Neuronal stem cell (in vitro differentiated cells): ENCODE measurements at regions not wholly inside any gene's neighbourhood (a gene's known extent, or its start where the extent isn't known, plus 50 kb on each side); places are given as distances from the start of the nearest gene placed in this dataset.

ENCODE experiments used
- DNase-seq: peaks from one replicate; pipeline ENCODE4 v3.0.0-alpha.2; 2013; ENCODE audit warnings: low spot score
- H2AFZ ChIP-seq: one replicate; pipeline ENCODE4 v1.6.1; 2013; ENCODE audit warnings: mild to moderate bottlenecking, low read length, inconsistent platforms
- H2AK5ac ChIP-seq: 2 replicates; pipeline ENCODE4 v1.6.1; 2013; ENCODE audit warnings: low read depth, mild to moderate bottlenecking, inconsistent platforms, low read length, moderate library complexity, mixed read lengths
- H2BK120ac ChIP-seq: 2 replicates; pipeline ENCODE4 v1.6.1; 2013; ENCODE audit warnings: low read depth, mild to moderate bottlenecking, inconsistent platforms, low read length, moderate library complexity, mixed read lengths
- H2BK12ac ChIP-seq: one replicate; pipeline ENCODE4 v1.6.1; 2013; ENCODE audit warnings: low read length, inconsistent platforms
- H2BK15ac ChIP-seq: 2 replicates; pipeline ENCODE4 v1.6.1; 2013; ENCODE audit warnings: mild to moderate bottlenecking, low read length, inconsistent platforms, mixed read lengths
- H2BK5ac ChIP-seq: one replicate; pipeline ENCODE4 v1.6.1; 2013; ENCODE audit warnings: inconsistent platforms, mild to moderate bottlenecking, low read length, moderate library complexity
- H3K14ac ChIP-seq: one replicate; pipeline ENCODE4 v1.6.1; 2013; ENCODE audit warnings: low read length, inconsistent platforms
- H3K18ac ChIP-seq: 2 replicates; pipeline ENCODE4 v1.6.1; 2013; ENCODE audit warnings: low read length, inconsistent platforms
- H3K23ac ChIP-seq: 2 replicates; pipeline ENCODE4 v1.6.1; 2013; ENCODE audit warnings: low read depth, mild to moderate bottlenecking, mixed read lengths, low read length, inconsistent platforms; ENCODE audit not compliant: poor library complexity
- H3K27ac ChIP-seq: replicated peaks from 3 replicates; pipeline ENCODE4 v1.5.1; 2013; ENCODE audit warnings: low read length, inconsistent platforms
- H3K27me3 ChIP-seq, 3 experiments: 2 replicates each; pipeline ENCODE4 v1.6.1; 2013; ENCODE audit warnings: low read length in 3 of 3, mild to moderate bottlenecking in 2 of 3, inconsistent platforms in 1 of 3, low read depth in 1 of 3, mixed read lengths in 1 of 3, moderate library complexity in 1 of 3; ENCODE audit not compliant: control insufficient read depth in 3 of 3, insufficient read depth in 3 of 3
- H3K36me3 ChIP-seq, 2 donors: replicated peaks in 1 of 2; 2 replicates each; pipeline ENCODE4 v1.6.1; 2013; ENCODE audit warnings: low read length in 2 of 2; ENCODE audit not compliant: control insufficient read depth in 2 of 2, insufficient read depth in 2 of 2
- H3K4ac ChIP-seq: 2 replicates; pipeline ENCODE4 v1.6.1; 2013; ENCODE audit warnings: inconsistent platforms, mild to moderate bottlenecking, low read length, moderate library complexity
- H3K4me1 ChIP-seq, 2 donors: 1 replicate in 1 of 2; 2 replicates in 1 of 2; pipeline ENCODE4 v1.6.1; 2013; ENCODE audit warnings: low read length in 2 of 2, low read depth in 1 of 2; ENCODE audit not compliant: control insufficient read depth in 2 of 2, insufficient read depth in 1 of 2
- H3K4me2 ChIP-seq: one replicate; pipeline ENCODE4 v1.6.1; 2013; ENCODE audit warnings: mild to moderate bottlenecking, low read length, inconsistent platforms; ENCODE audit not compliant: insufficient read depth, poor library complexity, severe bottlenecking
- H3K4me3 ChIP-seq, 2 donors: 2 replicates each; pipeline ENCODE4 v1.5.1; 2013; ENCODE audit warnings: low read length in 2 of 2, mild to moderate bottlenecking in 2 of 2, inconsistent platforms in 1 of 2, moderate library complexity in 1 of 2
- H3K79me1 ChIP-seq: one replicate; pipeline ENCODE4 v1.6.1; 2013; ENCODE audit warnings: low read depth, mild to moderate bottlenecking, inconsistent platforms, low read length, moderate library complexity
- H3K9ac ChIP-seq: one replicate; pipeline ENCODE4 v1.6.1; 2013; ENCODE audit warnings: mild to moderate bottlenecking, low read depth, low read length, inconsistent platforms; ENCODE audit not compliant: poor library complexity
- H3K9me3 ChIP-seq, 2 donors: replicated peaks in 1 of 2; 2 replicates each; pipeline versions ENCODE3 to v1.6.1; 2013; ENCODE audit warnings: low read length in 2 of 2, mild to moderate bottlenecking in 2 of 2, inconsistent platforms in 1 of 2, low read depth in 1 of 2, mixed read lengths in 1 of 2, moderate library complexity in 1 of 2; ENCODE audit not compliant: control insufficient read depth in 2 of 2, insufficient read depth in 1 of 2
- H4K8ac ChIP-seq: one replicate; pipeline ENCODE4 v1.6.1; 2013; ENCODE audit warnings: low read depth, mild to moderate bottlenecking, inconsistent platforms, low read length, moderate library complexity
- H4K91ac ChIP-seq: one replicate; pipeline ENCODE4 v1.6.1; 2013; ENCODE audit warnings: low read length, low read depth, mild to moderate bottlenecking, inconsistent platforms; ENCODE audit not compliant: poor library complexity
- WGBS, 2 donors: extraction: QIAGEN DNeasy Blood & Tissue Kit; methylation state at CpG; one replicate each; pipeline ENCODE4 v1.1.7; 2013; ENCODE audit warnings: missing lambda C conversion rate in 2 of 2, mixed read lengths in 1 of 2; ENCODE audit not compliant: insufficient read length in 2 of 2, insufficient replicate concordance in 1 of 2; ENCODE audit errors: extremely low coverage in 2 of 2; 5-methylcytosine and 5-hydroxymethylcytosine counted together

DNA sequence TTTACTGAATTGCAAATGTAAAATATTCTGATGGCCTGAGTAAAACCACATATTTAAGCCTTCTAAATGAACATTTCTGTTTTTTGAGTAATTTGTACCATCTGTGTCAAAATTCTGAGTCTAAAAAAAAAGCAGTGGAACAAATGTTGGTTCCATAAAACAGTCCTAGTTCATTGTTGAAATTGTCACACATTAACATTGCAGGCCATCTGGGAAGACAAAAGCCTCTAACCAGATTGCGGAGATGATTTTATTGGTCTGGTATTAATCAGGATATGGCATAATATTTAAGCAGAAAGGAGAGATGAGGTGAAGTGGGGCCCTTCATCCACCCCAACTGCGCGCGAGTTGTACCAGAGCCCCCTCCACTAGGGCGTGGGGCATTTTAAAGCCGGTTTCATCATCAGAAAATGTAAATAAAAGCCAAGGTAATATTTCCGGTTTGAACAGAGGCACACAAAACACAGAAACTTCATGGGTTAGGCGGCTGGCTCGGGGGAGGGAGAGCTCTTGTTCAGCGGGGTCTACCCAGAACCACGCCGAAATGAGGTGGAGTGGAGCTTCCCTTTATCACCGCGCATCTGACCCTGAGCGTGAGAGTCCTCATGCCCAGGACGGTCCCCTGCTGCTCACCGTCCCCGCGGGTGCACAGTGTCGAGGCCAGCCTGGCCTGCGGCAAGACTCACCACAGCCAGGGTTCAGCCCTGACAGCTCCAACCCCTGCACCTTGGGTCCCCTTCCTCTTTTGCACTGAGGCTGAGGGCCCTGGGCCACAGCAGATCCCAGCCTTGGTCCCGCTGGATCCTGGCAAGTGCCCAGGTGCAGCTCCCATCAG, 169.2 kb downstream of the URI1 start:
- Histone ChIP-seq H3K36me3 (peaks cover 0 to 1% of the 10 kb centered on the region in 2 donors), H2BK15ac (no peak overlapping the region), H3K23ac (peak overlapping the region; percentile 22), H2BK12ac (no peak overlapping the region), H3K27ac (no peak overlapping the region), H3K18ac (peak overlapping the region; percentile 50), H2BK120ac (no peak overlapping the region), H2AFZ (no peak overlapping the region), H2BK5ac (no peak overlapping the region), H3K14ac (no peak overlapping the region), H3K27me3 (peaks cover 0 to 13% (median under 1%) of the 10 kb centered on the region in 3 experiments), H3K9ac (no peak overlapping the region), H3K9me3 (peaks cover 0 to 2% of the 10 kb centered on the region in 2 donors), H3K4me3 (no peak overlapping the region), H3K4me2 (no peak overlapping the region), H4K8ac (no peak overlapping the region), H3K79me1 (no peaks in the 10 kb centered on the region), H3K4ac (no peak overlapping the region), H2AK5ac (no peak overlapping the region), H4K91ac (no peak overlapping the region), H3K4me1 (peaks cover 0 to 2% of the 10 kb centered on the region in 2 donors)
- no peak for DNase-seq
- WGBS, 2 donors, result no CpG with 5 or more reads among the region's 22 CpGs

DNA sequence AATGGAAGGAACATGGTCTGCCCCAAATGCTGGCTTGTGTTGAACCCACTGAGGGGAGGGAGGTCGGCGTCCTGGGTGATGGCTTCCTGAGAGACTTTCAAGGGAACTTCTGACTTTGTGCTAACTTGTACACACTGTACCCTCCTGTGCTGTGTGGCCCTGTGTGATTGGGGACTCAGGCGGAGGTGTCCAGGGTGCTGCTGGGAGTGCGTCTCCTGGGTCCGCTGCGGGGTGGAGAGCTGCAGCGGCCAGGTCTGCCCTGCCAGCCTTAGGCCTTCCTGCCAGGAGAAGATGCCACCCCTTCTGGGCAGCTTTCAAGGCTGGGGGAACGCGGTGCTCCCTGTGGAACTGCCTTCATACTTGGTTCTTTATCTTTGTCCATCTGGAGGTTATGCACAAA, 170.1 kb downstream of the URI1 start:
- no peak overlapping the region for H3K4me2 ChIP-seq
- no CpG with 5 or more reads among the region's 9 CpGs for WGBS, 2 donors
- peaks cover 0 to 2% of the 10 kb centered on the region in 2 donors for H3K9me3 ChIP-seq
- H4K91ac ChIP-seq, result no peak overlapping the region
- H3K4me3 ChIP-seq, result no peak overlapping the region
- no peak overlapping the region for H4K8ac ChIP-seq
- no peaks in the 10 kb centered on the region for H3K79me1 ChIP-seq
- no peak overlapping the region for H3K23ac ChIP-seq
- no peak overlapping the region for H2BK120ac ChIP-seq
- no peak overlapping the region for H2BK5ac ChIP-seq
- H3K18ac ChIP-seq, result peak overlapping the region; percentile 12
- no peak for DNase-seq
- no peak overlapping the region for H2BK15ac ChIP-seq
- H3K27ac ChIP-seq, result no peak overlapping the region
- H2AK5ac ChIP-seq, result peak overlapping the region; percentile 71
- H2BK12ac ChIP-seq, result no peak overlapping the region
- no peak overlapping the region for H3K9ac ChIP-seq
- peaks cover 0 to 3% of the 10 kb centered on the region in 2 donors for H3K36me3 ChIP-seq
- peaks cover 0 to 8% (median 5%) of the 10 kb centered on the region in 3 experiments for H3K27me3 ChIP-seq
- peaks cover 0 to 6% of the 10 kb centered on the region in 2 donors for H3K4me1 ChIP-seq
- H2AFZ ChIP-seq, result no peak overlapping the region
- peak overlapping the region; percentile 63 for H3K14ac ChIP-seq
- no peak overlapping the region for H3K4ac ChIP-seq

DNA sequence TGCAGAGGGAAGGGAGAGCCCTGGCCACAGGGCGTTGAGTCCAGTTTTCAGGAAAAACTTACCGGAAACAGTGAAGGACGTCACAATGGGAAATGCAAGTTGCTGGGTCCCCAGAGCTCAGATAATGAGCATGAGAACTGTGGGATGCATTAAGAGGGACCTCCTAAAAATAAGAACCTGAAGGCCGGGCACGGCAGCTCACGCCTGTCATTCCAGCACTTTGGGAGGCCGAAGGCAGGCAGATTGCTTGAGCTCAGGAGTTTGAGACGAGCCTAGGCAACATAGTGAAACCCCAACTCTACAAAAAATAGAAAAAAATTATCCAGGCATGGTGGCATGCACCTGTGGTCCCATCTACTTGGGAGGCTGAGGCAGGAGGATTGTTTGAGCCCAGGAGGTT, 170.6 kb downstream of the URI1 start:
- Histone ChIP-seq H3K14ac (no peak overlapping the region), H3K36me3 (peaks cover 0 to 3% of the 10 kb centered on the region in 2 donors), H3K27ac (no peak overlapping the region), H2BK15ac (no peak overlapping the region), H3K23ac (no peak overlapping the region), H4K91ac (no peak overlapping the region), H3K4me2 (no peak overlapping the region), H2BK5ac (no peak overlapping the region), H2BK120ac (no peak overlapping the region), H2AK5ac (no peak overlapping the region), H2AFZ (no peak overlapping the region), H3K4ac (no peak overlapping the region), H3K18ac (no peak overlapping the region), H3K9ac (no peak overlapping the region), H3K27me3 (peaks cover 0 to 8% (median 5%) of the 10 kb centered on the region in 3 experiments), H3K4me1 (peaks cover 0 to 6% of the 10 kb centered on the region in 2 donors), H3K79me1 (no peaks in the 10 kb centered on the region), H3K9me3 (peaks cover 0 to 2% of the 10 kb centered on the region in 2 donors), H4K8ac (no peak overlapping the region), H2BK12ac (no peak overlapping the region), H3K4me3 (no peak overlapping the region)
- no peak for DNase-seq
- no CpG with 5 or more reads among the region's 8 CpGs for WGBS, 2 donors

DNA sequence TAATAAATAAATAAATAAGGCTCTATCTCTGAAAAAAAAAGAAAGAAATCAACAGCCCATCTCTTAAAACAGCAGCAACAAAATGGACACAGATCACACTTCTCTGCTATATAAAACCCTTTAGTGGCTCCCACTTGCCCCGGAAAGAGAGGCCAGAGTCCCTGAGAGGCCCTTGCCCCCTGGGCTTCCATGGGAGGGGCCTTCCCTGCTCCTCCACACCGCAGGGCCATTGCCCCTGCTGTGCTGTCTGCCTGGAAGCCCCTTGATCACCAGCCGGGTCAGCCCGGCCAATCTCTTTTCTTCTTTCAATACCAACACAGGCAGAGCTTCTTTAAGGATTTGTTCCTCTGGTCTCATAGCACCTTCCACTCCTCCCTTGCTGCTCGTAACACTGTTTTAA, 171.1 kb downstream of the URI1 start:
- H3K4me3 ChIP-seq, result no peak overlapping the region
- no peak overlapping the region for H3K27ac ChIP-seq
- peaks cover 0 to 3% of the 10 kb centered on the region in 2 donors for H3K36me3 ChIP-seq
- H3K23ac ChIP-seq, result no peak overlapping the region
- H3K79me1 ChIP-seq, result no peaks in the 10 kb centered on the region
- H2BK15ac ChIP-seq, result no peak overlapping the region
- no peak overlapping the region for H2AK5ac ChIP-seq
- H2AFZ ChIP-seq, result no peak overlapping the region
- peaks cover 0 to 6% of the 10 kb centered on the region in 2 donors for H3K4me1 ChIP-seq
- no peak overlapping the region for H2BK12ac ChIP-seq
- H3K4me2 ChIP-seq, result no peak overlapping the region
- no peak overlapping the region for H2BK120ac ChIP-seq
- peaks cover 0 to 2% of the 10 kb centered on the region in 2 donors for H3K9me3 ChIP-seq
- no CpG with 5 or more reads among the region's 5 CpGs for WGBS, 2 donors
- H2BK5ac ChIP-seq, result no peak overlapping the region
- H3K27me3 ChIP-seq, result peaks cover 0 to 8% (median 5%) of the 10 kb centered on the region in 3 experiments
- H4K8ac ChIP-seq, result no peak overlapping the region
- H3K9ac ChIP-seq, result no peak overlapping the region
- H3K14ac ChIP-seq, result no peak overlapping the region
- H3K4ac ChIP-seq, result no peak overlapping the region
- no peak for DNase-seq
- no peak overlapping the region for H3K18ac ChIP-seq
- no peak overlapping the region for H4K91ac ChIP-seq
